GM18873 (cell line): ENCODE measurements at regions not wholly inside any gene's neighbourhood (a gene's known extent, or its start where the extent isn't known, plus 50 kb on each side); places are given as distances from the start of the nearest gene placed in this dataset.
"Not testable (repeated sequence)": the region's sequence is repeated elsewhere in the genome, so short reads cannot be mapped to it uniquely, and the experiment has no call there.

Source experiments
- ATAC-seq: cut with Tn5 transposase; IDR thresholded peaks from one replicate; pipeline ENCODE4 v1.9.1; 2021; ENCODE audit warnings: mild to moderate bottlenecking, moderate library complexity, moderate number of reproducible peaks; ENCODE audit not compliant: unreplicated experiment, low FRiP score

DNA sequence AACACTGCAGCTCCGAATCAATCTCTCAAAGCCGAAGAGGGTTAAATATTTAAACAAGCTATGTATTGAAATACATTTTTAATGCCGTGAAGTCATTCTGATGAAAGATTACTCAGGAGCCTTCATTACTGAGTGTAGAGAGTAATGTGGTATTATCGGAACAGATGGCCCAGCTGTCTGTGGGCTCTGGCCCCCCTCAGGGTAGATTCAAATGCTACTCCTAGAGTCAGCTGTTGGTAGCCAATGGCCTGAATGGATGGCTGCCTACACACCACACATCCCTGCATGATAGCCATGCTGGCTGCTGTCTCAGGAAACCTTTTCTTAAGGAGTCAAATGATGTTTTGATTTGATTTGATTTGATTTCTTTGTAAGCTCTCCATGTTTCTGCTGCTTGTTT, 732.3 kb upstream of the CELF4 start:
- ATAC-seq: no peak

DNA sequence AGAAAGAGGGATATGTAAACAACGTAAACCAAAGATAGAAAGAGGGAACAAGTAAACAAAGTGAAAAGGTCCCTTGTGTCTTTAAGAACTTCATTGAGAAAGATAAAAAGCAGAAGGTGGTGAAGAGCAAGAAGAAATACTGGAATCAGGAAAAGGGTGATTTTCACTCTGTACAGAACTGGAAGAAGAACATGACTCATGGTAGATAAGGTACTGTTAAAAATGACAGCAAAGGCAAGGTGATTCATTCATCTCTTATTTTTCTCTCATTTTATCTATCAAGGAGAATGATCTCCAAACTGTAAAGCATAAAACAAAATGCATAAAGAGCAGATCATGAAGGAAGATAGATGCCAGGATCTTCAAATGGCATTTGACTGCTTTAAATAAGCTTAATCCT, 724.6 kb upstream of the CELF4 start:
- ATAC-seq: no peak

DNA sequence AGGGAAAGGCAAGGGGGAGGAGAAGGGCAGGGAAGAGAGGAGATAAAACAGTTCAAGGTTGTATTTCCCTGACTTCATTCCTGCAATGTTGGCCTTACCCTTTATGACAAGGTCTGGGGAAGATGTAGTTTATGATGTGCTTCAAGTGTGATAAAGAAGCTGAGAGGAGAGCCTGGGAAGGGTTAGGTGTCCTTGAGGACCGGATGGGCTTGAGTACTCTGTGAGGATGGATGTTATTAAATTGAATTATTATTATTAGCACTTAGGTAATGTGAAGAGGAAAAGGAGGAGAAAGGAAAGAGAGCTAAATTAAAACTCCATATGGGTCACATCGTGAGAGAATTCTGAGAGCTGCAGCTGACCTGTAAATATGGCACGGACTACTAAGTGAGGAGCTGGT, 719.4 kb upstream of the CELF4 start:
- ATAC-seq: no peak

DNA sequence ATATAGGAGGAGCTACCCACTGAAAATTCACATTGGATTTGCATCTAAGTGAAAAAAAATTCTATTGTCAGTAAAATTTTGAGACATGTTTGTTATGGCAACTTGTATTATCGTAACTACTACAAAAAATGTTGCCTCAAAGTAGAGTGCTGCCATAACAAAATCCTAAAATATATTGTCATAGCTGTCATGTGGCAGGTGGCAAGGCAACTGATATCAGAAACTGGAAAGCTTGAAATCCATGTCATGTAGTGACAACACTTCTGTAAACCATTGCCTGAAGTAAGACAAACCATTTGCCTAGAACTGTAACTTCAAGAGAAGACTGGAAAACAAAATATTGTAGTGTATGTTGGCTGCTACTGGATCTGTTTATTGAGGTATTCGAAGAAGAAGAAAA, 697.5 kb upstream of the CELF4 start:
- ATAC-seq: no peak

DNA sequence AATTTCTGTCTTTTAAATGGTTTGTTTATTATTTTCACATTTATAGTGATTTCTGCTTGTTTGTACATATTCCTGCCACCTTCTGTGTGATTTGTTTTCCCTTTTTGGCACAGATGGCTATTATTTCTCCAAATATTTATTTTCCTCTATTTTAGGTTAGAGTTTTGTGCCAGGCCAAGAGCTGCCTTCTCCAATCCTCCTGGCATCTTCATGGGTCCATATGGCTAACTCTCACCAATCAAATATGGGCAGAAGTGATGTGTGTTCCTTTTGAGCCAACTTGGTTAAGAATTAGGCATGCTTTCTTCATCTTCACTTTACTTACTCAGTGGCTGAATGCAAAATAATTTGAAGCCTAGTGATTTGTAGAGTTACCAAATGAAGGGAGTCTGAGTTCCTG, 697.1 kb upstream of the CELF4 start:
- ATAC-seq: no peak

DNA sequence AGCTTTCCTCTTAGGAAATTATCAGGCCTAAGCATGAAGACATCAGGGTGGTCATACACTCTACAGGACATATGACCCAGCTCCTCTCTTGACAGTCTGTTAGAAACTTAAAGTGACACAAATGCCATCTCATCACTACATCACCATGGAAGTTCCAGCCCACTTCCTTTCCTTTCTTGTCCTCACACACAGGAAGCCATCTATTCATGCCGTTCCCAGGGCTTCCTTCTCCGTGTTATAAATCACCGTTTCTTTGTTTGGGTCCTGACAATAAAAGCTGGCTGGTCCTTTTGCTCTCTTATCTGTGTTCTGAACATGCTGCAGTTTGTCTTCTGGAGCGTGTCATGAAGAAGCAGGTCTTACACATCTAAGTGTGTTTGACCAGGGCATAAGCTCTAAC, 692.1 kb upstream of the CELF4 start:
- no peak for ATAC-seq

DNA sequence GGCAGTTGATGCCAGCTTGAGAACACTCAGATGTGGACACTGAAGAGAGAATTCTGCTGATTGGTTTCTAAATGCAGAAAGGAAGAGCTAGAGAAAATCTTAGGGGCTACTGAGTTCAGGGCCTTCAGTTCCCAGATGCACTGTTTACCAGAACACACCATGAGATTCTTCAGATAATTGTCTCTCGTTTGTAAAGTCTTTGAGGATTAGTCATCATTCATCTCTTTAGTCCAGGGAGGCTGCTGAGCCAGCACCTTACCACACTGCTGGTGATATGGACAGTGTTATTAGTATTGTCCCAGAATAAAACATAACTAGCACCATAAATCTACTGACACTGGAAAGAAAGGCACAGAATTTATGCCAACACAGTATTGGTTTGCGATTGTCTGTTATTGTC, 690.8 kb upstream of the CELF4 start:
- ATAC-seq: no peak

DNA sequence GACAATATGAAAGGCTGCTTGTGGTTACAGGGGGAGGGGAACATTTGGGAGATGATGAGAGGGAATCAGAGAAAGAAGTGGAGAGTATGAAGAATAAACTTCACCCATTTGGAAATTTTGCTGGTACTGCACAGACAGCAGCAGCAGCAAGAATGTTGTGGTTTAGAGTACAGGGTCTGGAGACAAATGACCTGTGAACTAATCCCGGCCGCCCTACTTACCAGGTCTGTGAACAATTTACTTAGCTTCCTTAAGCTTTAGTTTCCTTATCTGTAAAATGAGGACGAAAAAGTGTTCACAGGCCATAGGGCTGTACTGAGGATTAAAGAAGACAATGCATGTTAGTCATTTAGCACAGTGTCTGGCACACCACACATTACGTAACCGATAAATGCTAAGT, 685.4 kb upstream of the CELF4 start:
- ATAC-seq: no peak

DNA sequence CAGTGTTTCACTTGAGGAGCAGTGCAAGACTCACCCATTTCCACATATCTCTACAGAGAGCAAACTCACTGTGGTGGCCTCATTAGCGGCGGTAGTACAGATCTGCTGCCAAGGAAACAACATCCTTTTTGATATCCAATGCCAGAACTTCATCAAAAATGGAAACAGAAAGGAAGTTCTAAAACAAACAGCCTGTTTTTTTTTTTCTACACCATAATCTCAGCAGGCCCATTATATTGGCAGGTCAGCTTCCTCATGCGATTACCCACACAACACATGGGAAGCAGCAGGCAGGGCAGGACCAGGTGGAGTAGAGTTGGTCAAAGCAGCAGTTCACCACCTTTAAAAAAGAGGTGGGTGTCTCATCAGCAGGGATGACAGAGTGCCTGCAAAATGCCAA, 678.9 kb upstream of the CELF4 start:
- ATAC-seq: no peak

DNA sequence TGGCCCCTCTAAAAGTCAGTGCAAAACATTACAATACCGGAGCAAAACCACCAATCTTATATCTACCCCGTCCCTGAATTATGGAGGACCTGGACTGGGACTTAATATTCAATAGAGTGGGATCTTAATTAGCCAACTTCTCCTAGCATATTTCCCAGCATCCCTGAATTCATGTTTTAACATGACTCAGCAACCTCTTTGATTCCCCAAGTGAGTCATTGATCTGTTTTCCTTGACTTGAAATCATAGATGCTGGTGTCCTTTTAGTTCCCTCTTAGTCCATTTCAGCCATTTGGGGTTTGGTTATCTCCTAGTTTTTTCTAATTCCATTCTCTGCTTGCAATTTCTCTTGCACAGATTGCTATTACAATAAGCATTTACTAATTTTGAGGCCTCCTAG, 677.7 kb upstream of the CELF4 start:
- no peak for ATAC-seq

DNA sequence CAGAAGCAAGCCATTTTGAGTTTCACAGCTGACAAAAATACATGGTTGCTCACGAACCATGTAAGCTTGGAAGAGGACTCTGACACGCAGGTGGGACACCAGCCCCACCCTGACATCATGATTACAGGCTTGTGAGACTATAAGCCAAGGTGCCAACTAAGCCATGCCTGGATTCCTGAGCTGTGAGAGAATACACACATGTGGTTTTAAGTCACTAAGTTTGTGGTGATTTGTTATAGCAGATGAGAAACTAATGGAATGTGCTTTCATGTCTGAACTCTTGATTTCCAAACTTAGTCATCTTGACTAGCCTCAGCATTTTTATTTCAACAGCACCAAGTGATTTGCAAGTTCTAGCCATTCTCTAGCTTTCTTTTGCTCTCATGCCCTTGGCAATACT, 676.1 kb upstream of the CELF4 start:
- no peak for ATAC-seq

DNA sequence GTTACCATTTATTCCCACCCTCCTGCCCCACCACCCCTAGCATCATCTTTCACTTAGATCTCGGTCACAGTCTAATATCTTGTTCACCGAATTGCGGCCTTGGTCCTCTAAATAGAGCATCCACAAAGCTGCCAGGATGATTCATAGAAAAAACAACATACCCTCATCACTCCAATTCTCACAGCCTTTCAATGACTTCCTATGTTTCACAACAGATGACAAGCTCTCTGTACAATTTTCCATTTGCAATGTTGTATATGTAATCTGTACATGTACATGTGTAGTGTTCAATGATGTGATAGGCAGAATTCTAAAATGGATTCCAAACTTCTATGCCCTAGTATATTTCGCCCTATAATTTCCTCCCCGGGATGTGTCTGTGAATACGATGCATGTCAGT, 675.6 kb upstream of the CELF4 start:
- no peak for ATAC-seq

DNA sequence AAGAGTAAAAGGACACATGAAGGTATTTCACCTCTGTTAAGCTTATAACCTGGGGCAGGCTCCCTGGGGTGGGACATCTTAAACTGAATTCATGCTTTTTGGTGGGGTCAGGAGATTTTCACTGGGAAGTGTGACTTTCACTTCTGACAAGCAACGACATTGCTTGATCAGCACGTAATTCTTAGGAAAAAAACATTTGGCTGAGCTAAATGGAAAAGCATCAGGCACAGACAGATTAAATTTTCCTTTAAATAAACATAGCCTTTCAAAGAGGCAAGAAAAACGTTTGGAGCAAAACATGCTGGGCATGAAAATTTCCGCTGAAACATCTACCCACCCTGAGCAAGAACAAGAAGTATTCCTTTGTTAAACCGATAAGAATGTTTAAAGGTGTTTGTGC, 674.0 kb upstream of the CELF4 start:
- no peak for ATAC-seq

DNA sequence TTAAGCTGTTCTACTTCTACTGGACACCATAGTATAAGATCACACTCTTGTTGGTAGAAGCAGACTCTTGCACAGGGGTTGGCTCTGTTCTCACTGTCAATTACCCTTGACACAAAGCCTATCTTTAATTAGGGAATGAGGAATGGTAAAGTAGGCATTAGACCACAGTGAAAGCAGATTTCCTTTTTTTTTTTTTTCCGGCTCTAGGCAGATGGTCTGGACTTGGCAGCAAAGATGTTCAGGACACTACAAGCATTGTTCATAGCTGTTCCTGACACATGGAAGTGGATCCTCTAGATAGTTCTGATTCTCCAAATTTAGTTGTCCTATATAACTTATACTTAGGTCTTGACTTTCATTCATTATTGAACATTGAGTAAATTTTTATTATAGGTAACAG, 672.2 kb upstream of the CELF4 start:
- ATAC-seq: no peak

DNA sequence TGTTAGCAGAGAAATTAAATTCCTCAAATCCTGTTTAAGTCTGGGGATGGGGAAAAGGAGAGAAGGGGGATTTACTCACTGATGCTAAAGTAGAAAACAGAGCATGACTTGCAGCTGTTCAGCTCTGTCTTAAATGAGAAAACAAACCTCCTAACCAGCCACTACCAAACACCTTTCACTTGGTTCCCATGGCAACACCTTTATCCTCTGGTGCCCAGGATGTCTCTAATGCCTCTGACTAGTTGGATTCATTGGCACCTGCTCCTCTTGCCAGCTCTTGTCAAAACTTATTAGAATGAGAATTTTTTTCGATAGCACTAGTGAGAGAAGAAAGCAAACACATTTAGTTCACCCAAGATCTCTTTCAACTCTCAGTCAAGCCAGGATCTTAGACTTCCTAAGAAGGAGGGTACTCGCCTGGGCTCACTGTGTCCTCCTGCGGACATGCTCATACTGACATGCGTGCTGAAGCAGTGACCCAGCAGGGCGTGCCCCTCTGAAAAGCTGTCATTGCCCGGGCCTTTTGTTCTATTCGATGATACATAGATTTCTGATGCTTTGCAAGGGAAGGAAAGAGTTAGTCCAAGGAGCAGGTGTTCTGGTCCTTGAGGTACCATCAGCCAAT, 656.0 kb upstream of the CELF4 start:
- no peak for ATAC-seq

DNA sequence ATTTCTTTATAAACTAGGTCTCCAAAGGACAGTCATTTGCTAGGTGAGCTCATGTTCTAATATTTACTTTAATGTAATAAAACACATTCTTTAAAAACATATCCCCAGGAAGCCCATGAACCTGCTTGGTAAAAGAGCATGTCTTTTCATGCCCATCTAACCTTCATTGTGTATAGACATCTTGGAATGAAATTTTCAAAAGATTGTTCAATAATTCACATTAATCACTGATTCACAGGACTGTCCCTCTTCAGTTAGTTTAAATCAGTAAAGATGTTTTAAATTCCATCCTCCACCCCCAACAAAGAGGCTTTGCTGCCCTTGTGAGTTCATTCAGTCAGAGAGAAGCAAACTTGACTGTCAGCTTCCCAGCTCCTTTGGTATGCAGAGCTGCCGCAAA, 633.4 kb upstream of the CELF4 start:
- ATAC-seq: no peak

DNA sequence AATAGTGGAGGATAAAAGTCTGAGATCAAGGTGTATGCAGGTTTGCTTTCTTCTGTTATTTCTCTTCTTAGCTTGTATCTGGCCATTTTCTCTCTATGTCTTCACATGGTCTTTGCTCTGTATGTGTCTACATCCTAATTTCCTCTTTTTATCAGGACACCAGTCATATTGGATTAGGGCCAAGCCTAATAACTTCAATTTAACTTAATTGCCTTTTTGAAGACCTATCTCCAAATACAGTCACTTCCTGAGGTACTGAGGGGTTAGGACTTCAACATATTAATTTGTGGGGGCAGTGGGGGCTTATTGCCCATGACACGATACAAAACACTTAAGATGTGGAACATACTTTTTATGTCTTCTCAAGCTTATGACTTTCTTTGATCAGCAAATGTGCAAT, 632.9 kb upstream of the CELF4 start:
- ATAC-seq: no peak

DNA sequence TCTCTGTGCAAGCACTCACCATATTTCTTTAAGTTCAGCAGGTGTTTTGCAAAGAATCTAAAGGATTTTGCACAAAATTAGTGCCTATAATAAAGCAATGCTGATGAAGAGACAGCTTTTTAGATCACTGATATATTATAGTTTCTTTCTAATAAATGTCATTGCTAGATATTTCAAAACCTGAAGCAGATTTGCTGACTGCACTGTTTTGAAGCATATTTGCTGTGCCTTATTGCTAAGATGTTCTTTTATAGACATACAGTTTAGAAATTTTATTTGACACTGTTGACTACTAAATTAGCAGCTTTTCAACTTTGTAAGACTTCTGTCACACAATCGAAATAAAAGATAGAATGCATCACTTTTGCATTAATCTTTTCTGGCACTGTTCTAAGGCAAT, 620.9 kb upstream of the CELF4 start:
- no peak for ATAC-seq

DNA sequence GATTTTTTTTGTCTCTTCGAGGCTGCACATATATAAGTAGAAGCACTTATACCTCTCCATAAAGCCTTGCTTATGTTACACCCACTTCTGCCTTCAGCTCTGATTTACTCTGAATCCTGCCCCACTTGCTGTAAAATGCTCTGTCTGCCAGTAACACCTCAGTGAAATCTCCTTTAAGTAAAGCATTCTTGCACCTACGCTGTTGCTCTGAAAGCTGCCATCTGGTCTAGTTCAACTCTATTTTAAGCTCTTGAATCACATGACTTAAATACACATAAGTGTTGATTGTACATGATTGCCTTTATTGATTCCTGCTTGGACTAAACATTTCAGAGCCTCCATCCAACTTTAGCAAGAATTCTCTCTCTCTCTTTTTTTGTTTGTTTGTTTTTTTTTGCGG, 609.0 kb upstream of the CELF4 start:
- no peak for ATAC-seq

DNA sequence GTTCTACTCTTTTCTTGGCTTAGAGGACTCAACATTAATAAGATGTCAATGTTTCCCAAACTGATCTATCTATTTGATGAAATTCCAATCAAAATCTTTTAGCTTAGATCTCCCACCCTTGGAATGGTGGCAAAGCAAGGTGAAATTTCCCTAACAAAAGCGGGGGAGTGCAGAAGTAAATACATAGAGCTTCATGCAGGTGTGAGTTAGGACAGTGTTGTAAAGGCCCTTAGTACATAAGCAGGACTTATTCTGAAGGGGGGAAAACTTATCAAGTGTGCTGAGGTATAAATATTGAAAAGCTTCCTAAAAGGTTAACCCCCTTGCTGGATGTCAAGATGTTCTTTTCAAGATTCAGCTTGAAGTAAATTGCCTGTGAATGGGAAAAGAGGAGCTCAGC, 608.6 kb upstream of the CELF4 start:
- ATAC-seq: no peak

DNA sequence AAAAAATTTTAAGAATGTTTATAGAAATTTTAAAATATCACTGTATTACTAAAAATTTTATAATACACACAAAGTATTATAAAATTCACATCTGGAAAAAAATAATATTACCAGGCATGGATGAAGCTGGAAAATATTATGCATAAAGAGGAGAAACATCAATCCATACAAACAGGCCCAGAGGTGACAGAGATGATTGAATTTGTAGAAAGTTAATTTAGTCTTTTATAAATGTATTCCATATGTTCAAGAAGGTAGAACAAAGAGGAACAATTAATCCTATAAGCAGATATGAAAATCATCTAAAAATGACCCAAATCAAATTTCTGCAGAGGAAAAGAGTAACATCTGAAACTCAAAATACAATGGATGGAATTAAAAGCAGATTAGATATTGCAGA, 605.2 kb upstream of the CELF4 start:
- ATAC-seq: no peak

DNA sequence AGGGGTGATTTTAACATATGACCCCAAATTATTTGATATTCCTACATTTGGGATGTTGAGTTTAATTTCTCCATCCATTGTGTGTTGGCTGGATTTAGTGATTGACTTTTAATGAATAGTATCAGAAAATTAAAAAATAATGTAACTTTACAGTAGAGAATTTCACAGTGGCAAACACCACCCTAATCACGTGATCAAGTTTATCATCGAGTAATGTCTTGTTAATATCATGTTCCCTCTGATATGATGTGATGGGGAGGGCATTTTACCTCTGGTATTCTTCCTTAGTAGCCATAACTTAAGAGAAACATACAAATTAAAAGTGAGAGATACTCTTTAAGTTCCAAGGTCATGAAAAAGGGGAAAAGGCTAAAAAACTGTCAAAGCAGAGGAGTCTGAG, 602.0 kb upstream of the CELF4 start:
- ATAC-seq: no peak

DNA sequence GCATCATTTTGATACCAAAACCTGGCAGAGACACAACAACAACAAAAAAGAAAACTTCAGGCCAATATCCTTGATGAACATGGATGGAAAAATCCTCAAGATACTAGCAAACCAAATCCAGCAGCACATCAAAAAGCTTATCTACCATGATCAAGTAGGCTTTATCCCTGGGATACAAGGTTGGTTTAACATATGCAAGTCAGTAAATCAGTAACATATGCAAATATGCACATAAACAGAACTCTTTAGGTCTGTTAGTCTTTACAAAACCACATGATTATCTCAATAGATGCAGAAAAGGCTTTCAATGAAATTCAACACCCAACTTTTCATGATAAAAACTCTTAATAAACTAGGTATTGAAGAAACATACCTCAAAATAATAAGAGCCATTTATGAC, 587.5 kb upstream of the CELF4 start:
- not testable (repeated sequence) for ATAC-seq
